GM18858 (cell line): ENCODE measurements at regions not wholly inside any gene's neighbourhood (a gene's known extent, or its start where the extent isn't known, plus 50 kb on each side); places are given as distances from the start of the nearest gene placed in this dataset.
"Not testable (repeated sequence)": the region's sequence is repeated elsewhere in the genome, so short reads cannot be mapped to it uniquely, and the experiment has no call there.

Source experiments
- ATAC-seq: cut with Tn5 transposase; IDR thresholded peaks from one replicate; pipeline ENCODE4 v1.9.1; 2021; ENCODE audit not compliant: unreplicated experiment

GRCh38 chr6:159594750-159595117, 98.3 kb downstream of the SOD2 start:
- ATAC-seq, result no peak

GRCh38 chr6:159594106-159594749, 98.8 kb downstream of the SOD2 start:
- ATAC-seq, result no peak

GRCh38 chr6:159590835-159591234, 102.2 kb downstream of the SOD2 start:
- no peak for ATAC-seq

GRCh38 chr6:159586684-159587083, 106.4 kb downstream of the SOD2 start:
- no peak for ATAC-seq

GRCh38 chr6:159582736-159583135, 110.3 kb downstream of the SOD2 start:
- ATAC-seq, result no peak

- ATAC-seq, result no peak
Measured at GRCh38 chr6:159578629-159579028, 114.4 kb downstream of the SOD2 start.

GRCh38 chr6:159577564-159577963, 115.5 kb downstream of the SOD2 start:
- no peak for ATAC-seq

GRCh38 chr6:159572439-159573110, 120.5 kb downstream of the SOD2 start:
- no peak for ATAC-seq

GRCh38 chr6:159565181-159565710, 127.8 kb downstream of the SOD2 start:
- no peak for ATAC-seq

- no peak for ATAC-seq
Measured at GRCh38 chr6:159564456-159564855, 128.6 kb downstream of the SOD2 start.

GRCh38 chr6:159557031-159557430, 136.0 kb downstream of the SOD2 start:
- ATAC-seq, result no peak

- no peak for ATAC-seq
Measured at GRCh38 chr6:159555082-159555875, 137.8 kb downstream of the SOD2 start.

- ATAC-seq, result no peak
Measured at GRCh38 chr6:159541296-159541695, 151.7 kb downstream of the SOD2 start.

- ATAC-seq, result no peak
Measured at GRCh38 chr6:159540883-159541282, 152.2 kb downstream of the SOD2 start.

GRCh38 chr6:159540152-159540551, 152.9 kb downstream of the SOD2 start:
- ATAC-seq, result no peak

- not testable (repeated sequence) for ATAC-seq
Measured at GRCh38 chr6:159538031-159538430, 155.0 kb downstream of the SOD2 start.

- ATAC-seq, result no peak
Measured at GRCh38 chr6:159535656-159536350, 157.2 kb downstream of the SOD2 start.

GRCh38 chr6:159533568-159533967, 159.5 kb downstream of the SOD2 start:
- no peak for ATAC-seq

- no peak for ATAC-seq
Measured at GRCh38 chr6:159533016-159533415, 160.0 kb downstream of the SOD2 start.

- no peak for ATAC-seq
Measured at GRCh38 chr6:159532155-159532554, 160.9 kb downstream of the SOD2 start.

GRCh38 chr6:159529934-159530333, 163.1 kb downstream of the SOD2 start:
- ATAC-seq, result no peak
